NCI-H2196 (cell line): ENCODE measurements at regions not wholly inside any gene's neighbourhood (a gene's known extent, or its start where the extent isn't known, plus 50 kb on each side); places are given as distances from the start of the nearest gene placed in this dataset.

Experiments used
- DNase-seq: peaks from one replicate; lab custom pipeline; 2025; ENCODE audit not compliant: unreplicated experiment; lab: John Stamatoyannopoulos, UW

- DNase-seq: no peak
Observed at GRCh38 chr9:106581973-106582372, 281.0 kb upstream of the ZNF462 start.

DNA sequence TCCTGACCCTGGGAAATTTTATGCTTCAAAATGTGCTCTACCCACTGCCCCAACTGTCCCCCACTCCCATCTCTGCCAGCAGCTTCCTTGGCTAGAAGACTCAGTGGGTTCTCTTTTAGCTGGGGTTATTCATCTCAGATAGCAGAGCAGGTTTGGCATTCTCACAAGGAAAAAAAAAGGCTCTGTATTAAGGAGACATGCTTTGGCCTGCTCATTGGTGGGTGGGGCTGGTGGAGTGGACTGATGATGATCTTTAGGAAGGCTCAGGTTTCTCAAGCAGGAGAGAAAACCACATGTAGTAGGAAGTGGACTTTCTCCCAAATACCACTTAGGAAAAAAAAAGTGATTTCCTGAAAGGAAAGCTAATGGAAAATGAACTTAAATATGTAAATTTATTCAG is 279.2 kb upstream of the ZNF462 start:
- DNase-seq: no peak

DNA sequence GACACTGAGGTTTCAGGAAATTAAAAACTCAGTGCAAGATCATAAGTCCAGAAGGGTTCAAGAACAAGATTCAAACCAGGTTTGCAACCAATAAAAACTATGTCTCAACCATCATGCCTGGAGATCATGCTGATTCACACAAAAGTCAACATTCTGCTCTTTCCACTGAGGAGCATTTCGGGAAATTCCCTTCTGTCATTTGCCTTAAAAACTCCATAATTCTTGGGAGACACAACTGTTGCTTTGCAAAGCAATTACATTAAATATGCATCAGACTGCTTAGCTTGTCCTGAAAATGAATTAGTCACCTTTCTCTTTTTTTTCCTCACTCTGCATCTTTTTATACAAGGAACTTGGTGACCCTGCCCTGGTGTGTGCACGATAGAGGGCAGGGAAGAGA is 275.9 kb upstream of the ZNF462 start:
- DNase-seq: no peak

- no peak for DNase-seq
Observed at GRCh38 chr9:106588626-106589025, 274.3 kb upstream of the ZNF462 start.

GRCh38 chr9:106590759-106591505 is 272.0 kb upstream of the ZNF462 start:
- no peak for DNase-seq

DNA sequence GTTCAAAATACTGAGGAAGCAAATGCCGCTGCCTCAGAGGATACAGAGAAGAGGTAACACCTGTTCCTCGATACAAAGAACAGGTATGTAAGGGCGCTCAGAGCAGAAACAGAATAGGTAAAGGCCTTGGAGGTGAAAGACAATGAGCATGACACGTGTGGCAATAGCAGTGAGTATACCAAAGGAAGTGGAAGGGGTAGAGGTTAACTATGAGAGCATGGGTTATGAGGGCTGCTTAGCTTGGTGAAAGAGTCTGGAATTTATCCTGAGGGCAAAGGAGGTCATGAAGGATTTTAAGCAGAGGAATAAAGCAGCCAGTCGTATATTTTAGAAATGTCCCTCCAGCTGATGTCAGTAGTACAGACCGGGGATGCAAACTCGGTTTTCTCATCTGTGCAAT is 269.8 kb upstream of the ZNF462 start:
- no peak for DNase-seq

DNA sequence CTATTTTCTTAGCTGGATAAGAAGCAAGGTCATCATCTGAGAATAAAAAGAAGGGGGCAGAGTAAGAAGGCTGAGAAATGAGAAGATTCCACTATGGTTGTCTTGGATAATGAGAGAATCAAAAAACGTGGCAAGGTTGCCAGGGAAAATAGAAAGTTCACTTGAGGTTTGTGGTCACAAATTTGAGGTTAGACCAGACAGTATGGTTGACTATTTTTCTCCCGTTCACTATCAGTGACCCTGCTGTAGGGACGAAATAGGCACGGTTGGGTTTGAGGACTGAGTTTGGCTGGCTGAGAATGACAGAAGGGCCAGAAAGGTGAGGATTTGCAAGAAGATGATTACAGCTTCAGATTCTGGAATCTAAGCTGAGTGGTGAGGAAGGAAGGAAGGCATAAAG is 266.0 kb upstream of the ZNF462 start:
- no peak for DNase-seq

- no peak for DNase-seq
Observed at GRCh38 chr9:106600955-106601560, 261.9 kb upstream of the ZNF462 start.

DNA sequence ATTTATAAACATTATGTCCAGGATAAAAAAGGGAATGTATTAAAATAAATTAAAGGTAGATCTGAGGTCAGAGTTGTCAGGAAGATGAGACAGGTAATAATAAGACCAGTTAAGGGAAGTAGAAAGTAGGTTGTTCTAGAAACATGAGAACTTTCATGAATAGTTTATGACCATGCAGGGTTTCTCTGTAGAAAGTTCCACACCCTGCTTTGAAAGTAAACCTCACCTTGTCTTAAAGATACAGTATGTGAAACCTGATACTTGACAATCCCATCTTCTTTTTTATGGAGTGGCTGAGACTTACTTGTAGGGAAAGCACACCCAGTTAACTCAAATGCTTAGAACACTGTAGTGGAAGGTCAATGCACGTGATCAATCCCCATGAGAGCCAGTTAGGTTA is 260.6 kb upstream of the ZNF462 start:
- no peak for DNase-seq

DNA sequence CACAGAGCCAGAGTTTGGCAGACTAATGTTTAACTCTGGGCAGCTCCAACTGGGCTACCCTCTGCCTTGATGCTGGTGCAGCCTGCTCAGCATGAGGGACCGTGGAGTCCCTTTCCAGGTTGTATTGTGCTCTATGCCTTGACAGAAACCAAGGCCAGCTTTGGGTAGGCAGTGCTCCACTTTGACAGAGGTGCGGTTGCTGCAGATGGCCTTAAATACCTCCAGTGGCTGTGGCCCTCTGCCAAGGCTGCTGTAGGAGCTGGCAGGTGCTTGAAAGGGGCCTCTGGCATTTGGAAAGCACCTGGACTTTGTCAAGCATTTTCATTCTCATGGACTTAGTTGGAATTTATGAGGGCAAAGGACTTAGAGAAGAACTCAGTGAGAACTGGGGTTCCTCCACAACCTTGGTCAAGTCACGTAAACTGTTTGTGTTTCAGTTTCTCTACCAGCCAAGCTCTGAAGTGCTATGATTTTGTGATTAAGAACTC is 249.7 kb upstream of the ZNF462 start:
- no peak for DNase-seq

DNA sequence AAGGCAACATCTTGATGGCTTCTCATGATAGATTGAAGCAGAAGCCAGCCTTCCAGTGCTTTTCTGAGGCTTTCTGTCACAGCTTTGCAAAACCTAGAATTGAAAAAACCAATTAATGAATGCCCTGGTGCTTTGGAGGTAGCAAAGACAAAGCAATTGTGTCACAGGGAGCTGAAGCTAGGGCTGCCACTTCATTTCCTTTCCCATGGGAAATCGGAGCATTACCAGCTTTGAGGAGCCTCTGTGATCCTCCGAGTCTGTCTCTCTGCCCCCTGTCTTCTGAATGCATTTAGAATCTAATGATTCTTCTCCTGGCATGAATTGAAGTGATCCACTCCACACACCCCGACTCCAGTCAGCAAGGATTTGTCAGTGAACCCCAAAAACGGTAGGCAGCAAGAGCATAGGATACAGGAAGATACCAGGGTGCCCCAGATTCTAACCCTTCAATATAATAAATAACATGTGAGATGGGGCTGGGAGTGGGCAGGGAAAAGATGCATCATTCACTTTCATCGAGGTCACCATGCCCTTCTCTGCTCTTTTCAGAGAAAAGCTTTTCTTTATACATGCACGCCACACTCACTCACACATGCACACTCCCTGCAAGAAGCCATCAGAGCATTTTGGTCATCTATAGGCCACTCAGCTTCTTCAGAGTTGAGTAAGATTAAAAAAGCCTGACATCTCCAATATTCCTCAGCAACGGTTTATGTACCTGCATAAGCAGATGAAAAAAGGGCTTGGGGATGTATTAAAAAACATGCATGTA is 247.7 kb upstream of the ZNF462 start:
- DNase-seq: no peak

DNA sequence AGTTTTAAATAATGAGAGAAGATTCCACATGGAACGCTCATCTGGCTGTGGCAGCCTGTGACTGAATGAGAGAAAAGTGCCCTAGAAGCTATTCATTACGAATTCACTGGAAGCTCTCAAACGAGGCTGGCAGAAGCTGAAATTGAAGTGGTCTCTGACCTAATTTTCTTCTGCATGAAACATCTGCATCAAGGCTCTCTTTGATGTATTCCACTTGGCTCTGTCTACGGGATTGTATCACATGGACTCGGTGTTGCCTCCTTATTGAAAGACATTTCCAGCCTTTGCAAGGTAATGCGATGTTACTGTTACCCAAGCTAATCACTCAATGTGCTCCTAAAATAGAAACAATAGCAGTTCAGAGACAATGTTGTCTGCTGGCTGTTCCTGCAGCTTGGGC is 246.9 kb upstream of the ZNF462 start:
- DNase-seq: no peak

GRCh38 chr9:106616851-106617345 is 246.1 kb upstream of the ZNF462 start:
- no peak for DNase-seq

DNA sequence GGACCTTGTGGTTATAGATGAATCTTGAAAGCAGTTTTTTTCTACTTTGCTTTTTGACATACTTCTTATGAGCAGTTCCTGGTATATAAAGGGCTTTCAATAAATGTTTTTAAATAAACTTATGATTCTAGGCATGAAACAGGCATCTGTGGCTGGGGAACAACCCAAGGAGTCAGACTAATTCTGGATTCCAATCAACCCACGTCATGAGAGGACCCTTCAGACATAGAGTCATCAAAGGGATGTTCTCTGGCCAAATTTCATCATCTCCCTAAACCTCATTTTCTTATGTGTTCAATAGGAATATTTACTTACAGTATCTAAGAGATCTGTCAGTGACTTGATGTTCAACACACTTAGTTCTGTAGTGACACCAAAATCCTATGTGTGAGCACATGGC is 243.8 kb upstream of the ZNF462 start:
- DNase-seq: no peak

DNA sequence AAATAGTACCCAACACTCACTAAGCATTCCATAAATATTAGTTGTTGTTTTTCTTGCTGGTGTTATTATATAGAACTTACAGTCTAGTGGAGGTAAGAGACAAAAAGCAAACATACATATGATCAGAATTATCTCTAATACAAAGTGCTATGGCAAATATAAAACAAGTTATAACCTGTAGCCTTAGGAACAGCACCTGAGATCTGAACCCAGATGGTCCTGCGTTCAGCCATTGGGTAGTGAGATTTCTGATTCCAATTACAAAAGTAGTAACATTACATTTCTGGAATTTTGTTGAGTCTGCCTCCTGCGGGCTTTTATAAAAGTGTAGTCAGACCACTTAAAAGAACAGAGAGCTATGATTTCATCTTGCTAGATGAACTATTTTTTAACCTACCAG is 242.9 kb upstream of the ZNF462 start:
- no peak for DNase-seq

GRCh38 chr9:106620866-106621265 is 242.1 kb upstream of the ZNF462 start:
- DNase-seq: no peak

DNA sequence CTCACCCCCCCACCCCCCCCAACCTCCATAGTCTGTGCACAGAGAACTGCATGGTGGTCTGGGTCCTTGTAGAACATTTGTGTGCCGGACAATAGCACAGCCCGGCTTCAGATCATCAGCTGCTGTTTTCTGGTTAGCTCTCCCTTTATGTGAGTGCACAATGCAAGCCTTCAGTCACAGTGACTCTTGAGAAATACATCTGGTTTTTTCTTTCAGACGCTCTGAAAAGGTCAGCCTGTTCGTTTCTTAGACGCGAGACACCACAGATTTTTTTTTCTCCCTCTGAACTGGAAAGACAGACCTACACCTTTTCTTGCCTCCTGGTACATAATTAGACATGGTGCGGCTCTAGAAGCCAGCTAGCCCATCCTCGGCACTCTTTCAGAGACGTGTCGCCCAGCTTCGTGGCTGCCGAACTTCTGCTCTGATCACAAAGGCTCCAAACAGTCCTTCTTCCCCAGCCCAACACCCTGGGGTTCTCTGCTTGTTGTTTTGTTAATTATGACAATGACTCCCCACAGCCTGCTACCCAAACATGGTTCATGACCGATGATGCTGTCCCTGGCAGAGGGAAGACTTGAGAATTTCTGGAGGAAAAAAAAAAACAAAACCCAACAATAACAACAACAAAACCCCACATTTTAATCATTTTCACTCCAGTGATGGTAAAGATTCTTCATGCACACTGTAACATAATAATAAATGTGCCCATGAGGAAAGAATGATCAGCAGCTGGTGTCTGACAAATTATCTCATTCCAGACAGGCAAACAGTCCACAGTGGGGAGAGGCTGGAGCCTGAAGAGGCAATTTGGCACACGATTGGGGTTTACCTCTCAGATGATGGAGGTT is 241.4 kb upstream of the ZNF462 start:
- DNase-seq: no peak

DNA sequence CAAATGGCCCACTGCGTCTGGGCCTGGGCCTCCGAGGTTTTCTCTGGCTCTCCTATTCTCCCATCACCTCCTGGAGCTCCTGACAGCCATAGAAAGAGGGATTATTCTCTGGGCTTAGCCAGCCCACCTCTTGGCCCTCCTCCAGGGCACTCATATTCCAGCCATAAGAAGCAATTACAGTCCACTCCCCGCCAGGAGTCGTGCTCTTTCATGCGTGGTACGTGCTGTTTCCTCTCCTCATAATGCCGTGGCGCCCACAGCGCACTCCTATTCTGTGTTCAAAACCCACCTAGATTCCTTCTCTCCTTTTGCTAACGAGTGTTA is 240.8 kb upstream of the ZNF462 start:
- no peak for DNase-seq

DNA sequence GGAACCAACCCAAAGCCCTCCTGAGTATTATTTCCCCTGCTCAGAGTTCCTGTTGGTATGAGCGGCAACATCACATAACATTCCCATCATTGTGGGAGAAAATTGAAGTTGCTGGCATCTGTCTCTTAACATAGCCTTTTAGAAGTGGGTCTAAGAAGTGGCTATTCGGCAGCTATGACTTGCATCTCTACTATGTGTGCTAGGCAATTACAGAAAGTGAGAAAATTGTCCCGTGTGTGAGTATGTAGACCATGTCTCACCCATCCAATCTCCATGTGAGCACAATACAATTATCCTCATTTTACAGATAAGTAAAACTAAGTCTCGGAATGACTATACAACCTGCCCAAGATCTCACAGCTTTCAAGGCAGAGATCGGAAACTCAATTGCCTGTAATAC is 239.4 kb upstream of the ZNF462 start:
- no peak for DNase-seq

DNA sequence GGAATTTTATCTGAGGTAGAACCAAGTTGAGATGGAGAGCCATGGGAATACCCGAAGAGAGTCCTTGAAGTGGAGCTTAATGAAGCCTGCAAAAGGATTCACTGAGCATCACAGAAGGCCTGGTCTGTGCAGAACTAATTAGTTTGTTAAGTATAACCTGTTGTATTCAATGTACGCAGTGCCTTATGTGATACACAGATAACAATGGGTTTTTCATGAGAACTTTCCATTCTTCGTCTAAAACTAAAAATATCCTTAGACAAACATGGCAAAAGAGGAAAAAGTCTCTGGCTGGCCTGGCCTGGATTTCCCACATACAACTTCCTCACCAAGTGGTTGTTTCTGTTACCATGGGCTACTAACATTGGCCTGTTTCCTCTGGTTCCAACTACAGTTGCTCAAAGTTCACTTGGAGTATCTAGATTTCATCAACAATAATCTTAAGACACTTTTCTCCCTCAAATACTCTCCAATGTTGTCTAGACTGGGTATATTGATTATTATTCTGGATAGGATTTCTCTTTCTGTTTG is 237.6 kb upstream of the ZNF462 start:
- DNase-seq: no peak

DNA sequence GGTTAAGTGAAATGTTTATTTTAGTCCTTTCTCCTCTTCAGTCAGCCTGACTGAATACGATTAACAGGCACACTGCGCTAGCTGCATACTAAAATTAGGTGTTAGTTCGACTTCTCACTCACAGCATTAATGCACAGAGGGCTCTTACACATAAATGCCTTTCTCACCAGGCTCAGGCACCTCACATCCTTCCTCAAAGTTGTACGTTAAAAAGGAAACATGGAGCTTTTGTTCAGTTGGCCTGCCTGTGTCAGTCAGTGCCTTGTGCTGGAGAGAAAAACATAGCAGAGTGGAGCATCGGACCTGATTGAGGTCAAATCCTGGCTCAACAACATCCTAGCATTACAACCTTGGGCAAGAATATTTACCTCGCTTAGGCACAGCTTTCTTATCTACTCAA is 236.0 kb upstream of the ZNF462 start:
- DNase-seq: no peak
